Neural progenitor cell (in vitro differentiated cells): ENCODE measurements at regions not wholly inside any gene's neighbourhood (a gene's known extent, or its start where the extent isn't known, plus 50 kb on each side); places are given as distances from the start of the nearest gene placed in this dataset.

ENCODE experiments used
- DNase-seq: peaks from one replicate; pipeline ENCODE4 v3.0.0-alpha.2; 2016; ENCODE audit warnings: low spot score
- H2AFZ ChIP-seq: fragments of 200-600 bp; sonication (generic); replicated peaks from 2 replicates; pipeline ENCODE4 v1.6.1; 2016; ENCODE audit warnings: antibody characterized with exemption
- H3F3A ChIP-seq: fragments of 200-600 bp; sonication (generic); 2 replicates; pipeline ENCODE4 v1.6.1; 2016; ENCODE audit warnings: antibody characterized with exemption, low read depth
- H3K27ac ChIP-seq: fragments of 200-600 bp; sonication (generic); 2 replicates; pipeline ENCODE4 v1.5.1; 2016; ENCODE audit warnings: mild to moderate bottlenecking
- H3K27me3 ChIP-seq: fragments of 200-600 bp; sonication (generic); 2 replicates; pipeline ENCODE4 v1.6.1; 2016; ENCODE audit warnings: mild to moderate bottlenecking, moderate library complexity
- H3K36me3 ChIP-seq: fragments of 200-600 bp; sonication (generic); 2 replicates; pipeline ENCODE4 v1.5.1; 2016
- H3K4me1 ChIP-seq: fragments of 200-600 bp; sonication (generic); 2 replicates; pipeline ENCODE4 v1.6.1; 2016; ENCODE audit warnings: mixed run types
- H3K4me2 ChIP-seq: fragments of 200-600 bp; sonication (generic); 2 replicates; pipeline ENCODE4 v1.6.1; 2016
- H3K4me3 ChIP-seq: fragments of 200-600 bp; sonication (generic); 2 replicates; pipeline ENCODE4 v1.5.1; 2016
- H3K79me2 ChIP-seq: fragments of 200-600 bp; sonication (generic); 2 replicates; pipeline ENCODE4 v1.6.1; 2016; ENCODE audit warnings: low read depth
- H3K9ac ChIP-seq: fragments of 200-600 bp; sonication (generic); 2 replicates; pipeline ENCODE4 v1.6.1; 2016
- H3K9me3 ChIP-seq: fragments of 200-600 bp; sonication (generic); 2 replicates; pipeline ENCODE4 v1.5.1; 2016; ENCODE audit warnings: low read depth
- H4K20me1 ChIP-seq: fragments of 200-600 bp; sonication (generic); 2 replicates; pipeline ENCODE4 v1.6.1; 2016; ENCODE audit warnings: low read depth
- H3K27ac Mint-ChIP-seq: 3 replicates; pipeline ENCODE4 v1.8.0; 2021; ENCODE audit warnings: mixed read lengths
- H3K27me3 Mint-ChIP-seq: 2 replicates; pipeline ENCODE4 v1.8.0; 2022; ENCODE audit warnings: low read depth, mild to moderate bottlenecking, inconsistent platforms, moderate library complexity, mixed read lengths; ENCODE audit not compliant: insufficient read depth
- H3K36me3 Mint-ChIP-seq: 3 replicates; pipeline ENCODE4 v1.8.0; 2021; ENCODE audit warnings: mixed read lengths
- H3K4me1 Mint-ChIP-seq: 3 replicates; pipeline ENCODE4 v1.8.0; 2021; ENCODE audit warnings: mixed read lengths
- H3K4me3 Mint-ChIP-seq: 3 replicates; pipeline ENCODE4 v1.8.0; 2021; ENCODE audit warnings: mild to moderate bottlenecking, moderate library complexity, mixed read lengths
- H3K9me3 Mint-ChIP-seq: 3 replicates; pipeline ENCODE4 v1.8.0; 2020; ENCODE audit warnings: mixed read lengths
- EZH2 ChIP-seq: fragments of 200-600 bp; sonication (generic); IDR thresholded peaks from 2 replicates; pipeline ENCODE4 v1.6.1; 2017; ENCODE audit warnings: antibody characterized with exemption, mild to moderate bottlenecking, moderate library complexity
- EZH2phosphoT487 ChIP-seq: fragments of 200-600 bp; sonication (generic); IDR thresholded peaks from 2 replicates; pipeline ENCODE4 v1.6.1; 2017; ENCODE audit warnings: antibody characterized with exemption
- TF ChIP-seq, protein P1 (sequence below): fragments of 200-600 bp; sonication (generic); IDR thresholded peaks from 2 replicates; pipeline ENCODE4 v1.5.1; 2017; ENCODE audit warnings: antibody characterized with exemption, mild to moderate bottlenecking

DNA sequence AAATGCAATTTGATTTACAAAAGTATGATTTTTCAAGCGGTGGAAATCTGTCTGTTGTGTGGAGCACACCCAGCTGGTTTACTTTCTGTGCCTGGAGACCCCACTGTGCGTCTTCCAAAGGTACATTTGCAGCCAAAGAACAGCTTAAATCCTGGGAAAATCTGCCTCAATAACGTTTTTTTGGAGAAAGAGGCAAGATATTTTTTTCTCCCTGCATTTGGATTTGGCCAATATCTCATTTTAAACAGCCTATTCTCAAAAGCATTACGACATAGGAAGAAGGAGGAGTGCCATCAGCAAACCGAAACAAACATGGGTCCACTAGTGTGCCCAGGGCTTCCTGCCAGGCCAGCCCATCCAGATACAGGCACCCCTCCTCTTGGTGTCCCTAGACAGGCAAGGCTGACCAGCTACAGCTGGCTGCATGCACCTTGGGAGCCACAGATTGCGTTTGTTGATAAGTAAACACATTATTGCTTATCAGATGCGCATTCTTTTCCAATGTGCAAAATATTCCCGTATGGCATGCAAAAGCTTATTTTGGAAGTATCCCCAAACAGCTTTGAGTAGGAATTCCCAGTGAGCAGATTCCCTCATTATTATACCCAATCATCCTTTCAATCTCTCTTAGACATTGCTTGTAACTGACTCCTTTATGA lies 184.5 kb upstream of the MARCKS start:
- peaks cover 26% of the 10 kb centered on the region for H3F3A ChIP-seq
- H3K79me2 ChIP-seq = no peaks in the 10 kb centered on the region
- Mint-ChIP-seq H3K4me3 (peak overlapping the region; percentile 0), H3K36me3 (no peaks in the 10 kb centered on the region), H3K27me3 (peaks cover 8% of the 10 kb centered on the region), H3K9me3 (no peaks in the 10 kb centered on the region), H3K4me1 (peaks cover 34% of the 10 kb centered on the region), H3K27ac (peak overlapping the region; percentile 16)
- H3K9me3 ChIP-seq = no peaks in the 10 kb centered on the region
- H3K9ac ChIP-seq = no peak overlapping the region
- no peaks in the 10 kb centered on the region for H3K36me3 ChIP-seq
- H3K27me3 ChIP-seq = no peaks in the 10 kb centered on the region
- H3K4me1 ChIP-seq = peaks cover 28% of the 10 kb centered on the region
- peak overlapping the region; percentile 19 for H2AFZ ChIP-seq
- no peaks in the 10 kb centered on the region for H4K20me1 ChIP-seq
- H3K4me2 ChIP-seq = peak overlapping the region; percentile 48
- peak overlapping the region; percentile 68 for H3K27ac ChIP-seq
- TF ChIP-seq, protein P1, sequence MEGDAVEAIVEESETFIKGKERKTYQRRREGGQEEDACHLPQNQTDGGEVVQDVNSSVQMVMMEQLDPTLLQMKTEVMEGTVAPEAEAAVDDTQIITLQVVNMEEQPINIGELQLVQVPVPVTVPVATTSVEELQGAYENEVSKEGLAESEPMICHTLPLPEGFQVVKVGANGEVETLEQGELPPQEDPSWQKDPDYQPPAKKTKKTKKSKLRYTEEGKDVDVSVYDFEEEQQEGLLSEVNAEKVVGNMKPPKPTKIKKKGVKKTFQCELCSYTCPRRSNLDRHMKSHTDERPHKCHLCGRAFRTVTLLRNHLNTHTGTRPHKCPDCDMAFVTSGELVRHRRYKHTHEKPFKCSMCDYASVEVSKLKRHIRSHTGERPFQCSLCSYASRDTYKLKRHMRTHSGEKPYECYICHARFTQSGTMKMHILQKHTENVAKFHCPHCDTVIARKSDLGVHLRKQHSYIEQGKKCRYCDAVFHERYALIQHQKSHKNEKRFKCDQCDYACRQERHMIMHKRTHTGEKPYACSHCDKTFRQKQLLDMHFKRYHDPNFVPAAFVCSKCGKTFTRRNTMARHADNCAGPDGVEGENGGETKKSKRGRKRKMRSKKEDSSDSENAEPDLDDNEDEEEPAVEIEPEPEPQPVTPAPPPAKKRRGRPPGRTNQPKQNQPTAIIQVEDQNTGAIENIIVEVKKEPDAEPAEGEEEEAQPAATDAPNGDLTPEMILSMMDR = no peak
- no peak overlapping the region for H3K4me3 ChIP-seq
- peak; percentile 20 for DNase-seq

DNA sequence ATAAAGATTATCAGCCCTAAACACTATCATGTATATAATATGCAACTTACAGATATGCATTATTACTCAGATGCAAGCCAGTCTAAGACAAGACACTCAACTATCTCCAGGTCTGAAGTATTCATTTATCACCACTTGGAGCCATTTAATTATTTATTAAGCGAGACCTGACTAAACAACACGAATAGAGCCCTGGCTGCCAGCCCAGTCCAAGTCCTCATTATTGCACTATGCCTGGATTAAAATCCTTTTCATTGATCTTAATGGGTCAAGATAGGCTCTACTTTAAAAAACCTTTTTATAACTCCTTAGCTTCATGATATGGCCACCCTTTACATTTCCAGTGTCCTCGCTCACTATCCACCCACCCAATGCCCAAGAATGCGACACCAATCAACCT lies 183.1 kb upstream of the MARCKS start:
- DNase-seq = no peak
- H3K4me1 Mint-ChIP-seq = peaks cover 34% of the 10 kb centered on the region
- Histone ChIP-seq H2AFZ (no peak overlapping the region), H3K27me3 (no peaks in the 10 kb centered on the region), H4K20me1 (no peaks in the 10 kb centered on the region), H3F3A (peaks cover 26% of the 10 kb centered on the region), H3K9ac (no peak overlapping the region), H3K4me3 (no peak overlapping the region), H3K4me1 (peaks cover 28% of the 10 kb centered on the region), H3K9me3 (no peaks in the 10 kb centered on the region), H3K4me2 (no peak overlapping the region), H3K79me2 (no peaks in the 10 kb centered on the region), H3K36me3 (no peaks in the 10 kb centered on the region), H3K27ac (no peak overlapping the region)
- H3K36me3 Mint-ChIP-seq = no peaks in the 10 kb centered on the region
- H3K4me3 Mint-ChIP-seq = no peak overlapping the region
- H3K27me3 Mint-ChIP-seq = peaks cover 10% of the 10 kb centered on the region
- no peak for TF ChIP-seq EZH2
- TF ChIP-seq, protein P1 = no peak
- TF ChIP-seq EZH2phosphoT487 = no peak
- H3K9me3 Mint-ChIP-seq = no peaks in the 10 kb centered on the region
- H3K27ac Mint-ChIP-seq = peak overlapping the region; percentile 3

DNA sequence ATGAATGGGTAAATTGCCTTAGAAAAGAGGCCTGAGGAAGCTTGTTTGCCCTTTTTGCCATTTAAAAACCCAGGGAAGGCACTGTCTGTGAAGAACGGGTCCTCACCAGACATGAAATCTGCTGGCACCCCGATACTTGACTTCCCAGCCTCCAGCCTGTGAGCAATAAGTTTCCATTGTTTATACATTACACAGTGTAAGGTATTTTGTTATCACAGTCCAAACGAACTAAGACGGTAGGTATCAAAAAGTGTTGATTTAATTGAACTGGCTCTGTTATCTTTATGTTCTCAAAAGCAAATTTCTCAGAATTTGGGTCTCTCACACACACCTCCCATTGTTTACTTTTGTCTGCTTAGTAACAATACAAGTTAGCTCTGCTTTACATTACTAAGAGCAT lies 181.1 kb upstream of the MARCKS start:
- Histone ChIP-seq H3K27me3 (no peaks in the 10 kb centered on the region), H3F3A (peaks cover 26% of the 10 kb centered on the region), H3K4me2 (no peak overlapping the region), H3K4me3 (no peak overlapping the region), H3K79me2 (no peaks in the 10 kb centered on the region), H3K36me3 (no peaks in the 10 kb centered on the region), H3K9me3 (no peaks in the 10 kb centered on the region), H3K9ac (no peak overlapping the region), H3K27ac (no peak overlapping the region), H4K20me1 (no peaks in the 10 kb centered on the region), H3K4me1 (peaks cover 28% of the 10 kb centered on the region), H2AFZ (no peak overlapping the region)
- H3K27me3 Mint-ChIP-seq = peaks cover 10% of the 10 kb centered on the region
- no peak overlapping the region for H3K27ac Mint-ChIP-seq
- DNase-seq = no peak
- peaks cover 33% of the 10 kb centered on the region for H3K4me1 Mint-ChIP-seq
- H3K9me3 Mint-ChIP-seq = no peaks in the 10 kb centered on the region
- TF ChIP-seq EZH2 = no peak
- TF ChIP-seq EZH2phosphoT487 = no peak
- TF ChIP-seq, protein P1 = no peak
- H3K36me3 Mint-ChIP-seq = no peaks in the 10 kb centered on the region
- no peak overlapping the region for H3K4me3 Mint-ChIP-seq
